Lung (tissue), 12 donors: ENCODE measurements at regions not wholly inside any gene's neighbourhood (a gene's known extent, or its start where the extent isn't known, plus 50 kb on each side); places are given as distances from the start of the nearest gene placed in this dataset. TPM values are rescaled to one million over a fixed set of nuclear protein-coding genes. Genes with fewer than 3 reads are reported as not detected.

ENCODE experiments used
- ATAC-seq: fragments of 200-7000 bp; cut with Tn5 transposase; one replicate; pipeline ENCODE4 v1.9.1; 2020; ENCODE audit warnings: moderate number of reproducible peaks; ENCODE audit not compliant: insufficient read depth, low FRiP score
- DNase-seq, 3 donors: peaks; one replicate each; pipeline ENCODE4 v3.0.0-alpha.2; 2013 to 2017
- H3K27ac ChIP-seq, 2 donors: one replicate each; pipeline ENCODE4 v1.5.1; 2013; ENCODE audit warnings: mild to moderate bottlenecking in 2 of 2, moderate library complexity in 2 of 2, control low read depth in 1 of 2, inconsistent platforms in 1 of 2, low read depth in 1 of 2, low read length in 1 of 2
- H3K27me3 ChIP-seq, 3 donors: one replicate each; pipeline ENCODE4 v1.5.1; 2013; ENCODE audit warnings: low read length in 2 of 3; ENCODE audit not compliant: control insufficient read depth in 3 of 3, insufficient read depth in 3 of 3
- H3K36me3 ChIP-seq, 4 donors: one replicate each; pipeline ENCODE4 v1.5.1; 2013; ENCODE audit warnings: low read length in 4 of 4, mild to moderate bottlenecking in 1 of 4, moderate library complexity in 1 of 4; ENCODE audit not compliant: control insufficient read depth in 4 of 4, insufficient read depth in 4 of 4
- H3K4me1 ChIP-seq, 5 donors: one replicate each; pipeline ENCODE4 v1.5.1; 2013; ENCODE audit warnings: low read length in 5 of 5, mild to moderate bottlenecking in 2 of 5, moderate library complexity in 1 of 5; ENCODE audit not compliant: control insufficient read depth in 5 of 5, insufficient read depth in 5 of 5
- H3K4me3 ChIP-seq: one replicate; pipeline ENCODE4 v1.5.1; 2013; ENCODE audit warnings: mild to moderate bottlenecking, control low read depth, moderate library complexity
- H3K9ac ChIP-seq, 2 donors: one replicate each; pipeline ENCODE4 v1.5.1; 2013; ENCODE audit warnings: low read length in 2 of 2, control low read depth in 1 of 2; ENCODE audit not compliant: insufficient read depth in 1 of 2
- H3K9me3 ChIP-seq, 4 donors: one replicate each; pipeline ENCODE4 v1.5.1; 2013; ENCODE audit warnings: low read length in 3 of 4, mild to moderate bottlenecking in 1 of 4, moderate library complexity in 1 of 4; ENCODE audit not compliant: control insufficient read depth in 4 of 4, insufficient read depth in 3 of 4
- WGBS, 2 donors: extraction: QIAGEN DNeasy Blood & Tissue Kit; methylation state at CpG; one replicate each; pipeline ENCODE4 v1.1.7; 2013; 5-methylcytosine and 5-hydroxymethylcytosine counted together
- small RNA-seq: library from RNA; depleted of rRNA; stranded (forward); fragments of <200 nt; gene quantifications from one replicate; pipeline ENCODE3, GENCODE V24; 2014; ENCODE audit warnings: low replicate concordance
- TF ChIP-seq, protein P1 (sequence below): IDR thresholded peaks from 2 replicates; pipeline ENCODE4 v1.5.1; 2012; ENCODE audit warnings: mild to moderate bottlenecking; ENCODE audit errors: control extremely low read depth, extremely low read depth
- donor health status: control.
- donor health status: control.
- donor health status: Bipolar disorder and iron deficiency.
- donor health status: healthy.
- donor health status: DM: yes; HTN: yes; CAD: no.

DNA sequence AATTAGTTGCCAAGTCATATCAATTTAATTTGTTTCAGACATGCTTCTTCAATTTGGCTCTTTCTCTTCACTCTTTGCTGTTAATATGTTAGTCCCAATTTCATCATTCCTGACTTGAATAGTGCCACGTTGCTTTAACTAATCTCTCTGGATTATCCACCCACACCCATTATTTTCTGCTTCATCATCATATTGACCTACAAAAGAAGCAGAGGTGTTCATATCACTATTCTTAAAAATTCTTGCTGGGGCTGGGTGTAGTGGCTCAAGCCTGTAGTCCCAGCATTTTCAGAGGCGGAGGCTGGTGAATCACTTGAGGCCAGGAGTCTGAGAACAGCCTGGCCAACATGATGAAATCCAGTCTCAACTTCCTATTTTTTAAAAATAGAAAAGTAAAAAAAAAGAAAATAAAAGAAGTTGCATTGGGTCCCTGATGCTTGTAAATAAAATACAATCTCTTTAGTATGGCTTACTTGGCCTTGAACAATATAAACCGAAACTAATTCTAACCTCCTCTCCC is 65.7 kb upstream of the KCNIP4 start:
- Histone ChIP-seq H3K4me3 (no peak overlapping the region), H3K27ac (no peak overlapping the region), H3K27me3 (no peaks in the 10 kb centered on the region), H3K9me3 (no peaks in the 10 kb centered on the region), H3K36me3 (no peaks in the 10 kb centered on the region), H3K9ac (no peak overlapping the region), H3K4me1 (no peaks in the 10 kb centered on the region)
- ATAC-seq: no peak
- TF ChIP-seq, protein P1, sequence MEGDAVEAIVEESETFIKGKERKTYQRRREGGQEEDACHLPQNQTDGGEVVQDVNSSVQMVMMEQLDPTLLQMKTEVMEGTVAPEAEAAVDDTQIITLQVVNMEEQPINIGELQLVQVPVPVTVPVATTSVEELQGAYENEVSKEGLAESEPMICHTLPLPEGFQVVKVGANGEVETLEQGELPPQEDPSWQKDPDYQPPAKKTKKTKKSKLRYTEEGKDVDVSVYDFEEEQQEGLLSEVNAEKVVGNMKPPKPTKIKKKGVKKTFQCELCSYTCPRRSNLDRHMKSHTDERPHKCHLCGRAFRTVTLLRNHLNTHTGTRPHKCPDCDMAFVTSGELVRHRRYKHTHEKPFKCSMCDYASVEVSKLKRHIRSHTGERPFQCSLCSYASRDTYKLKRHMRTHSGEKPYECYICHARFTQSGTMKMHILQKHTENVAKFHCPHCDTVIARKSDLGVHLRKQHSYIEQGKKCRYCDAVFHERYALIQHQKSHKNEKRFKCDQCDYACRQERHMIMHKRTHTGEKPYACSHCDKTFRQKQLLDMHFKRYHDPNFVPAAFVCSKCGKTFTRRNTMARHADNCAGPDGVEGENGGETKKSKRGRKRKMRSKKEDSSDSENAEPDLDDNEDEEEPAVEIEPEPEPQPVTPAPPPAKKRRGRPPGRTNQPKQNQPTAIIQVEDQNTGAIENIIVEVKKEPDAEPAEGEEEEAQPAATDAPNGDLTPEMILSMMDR: no peak
- no peak for DNase-seq
- WGBS, 2 donors: 50 to 69% methylated on average over 3 of the region's 3 CpGs

- no peaks in the 10 kb centered on the region for H3K27me3 ChIP-seq
- TF ChIP-seq, protein P1: no peak
- no peaks in the 10 kb centered on the region for H3K9me3 ChIP-seq
- DNase-seq (no peak), ATAC-seq (no peak)
- H3K27ac ChIP-seq: no peak overlapping the region
- no peaks in the 10 kb centered on the region for H3K4me1 ChIP-seq
- 78 to 81% methylated on average over 1 of the region's 1 CpG for WGBS, 2 donors
- no peak overlapping the region for H3K4me3 ChIP-seq
- no peaks in the 10 kb centered on the region for H3K36me3 ChIP-seq
- no peak overlapping the region for H3K9ac ChIP-seq
Measured at GRCh38 chr4:22003878-22004277, 55.3 kb upstream of the KCNIP4 start.

Small RNAs in the stretch of these regions (small RNA-seq; reads per million reads assigned to genes)
- not detected for gene RNU6-420P
